Activated CD4-positive, alpha-beta T cell treated with anti-CD3 and anti-CD28 coated beads, Interleukin-2, Interleukin-4, amounts not matched to agents 100 ng/mL and 50 ng/mL, durations not matched to agents 16 hours and 8 hours (primary cell): ENCODE measurements at regions not wholly inside any gene's neighbourhood (a gene's known extent, or its start where the extent isn't known, plus 50 kb on each side); places are given as distances from the start of the nearest gene placed in this dataset.
"Not testable (repeated sequence)": the region's sequence is repeated elsewhere in the genome, so short reads cannot be mapped to it uniquely, and the experiment has no call there.

Experiments
- DNase-seq: peaks from one replicate; pipeline ENCODE4 v3.0.0-alpha.2; 2020; ENCODE audit warnings: low spot score

GRCh38 chr13:18665124-18665523, 516.5 kb downstream of the TUBA3C start:
- DNase-seq: not testable (repeated sequence)

- not testable (repeated sequence) for DNase-seq
Observed at GRCh38 chr13:18663222-18663621, 518.4 kb downstream of the TUBA3C start.

- peak; percentile 12 for DNase-seq
Observed at GRCh38 chr13:18643644-18644172, 537.9 kb downstream of the TUBA3C start.

GRCh38 chr13:18628928-18629327, 552.7 kb downstream of the TUBA3C start:
- not testable (repeated sequence) for DNase-seq

GRCh38 chr13:18628428-18628827, 553.2 kb downstream of the TUBA3C start:
- DNase-seq: no peak

- DNase-seq: not testable (repeated sequence)
Observed at GRCh38 chr13:18624061-18624460, 557.6 kb downstream of the TUBA3C start.

GRCh38 chr13:18618442-18618841, 563.2 kb downstream of the TUBA3C start:
- DNase-seq: not testable (repeated sequence)

GRCh38 chr13:18610476-18610875, 571.1 kb downstream of the TUBA3C start:
- DNase-seq: not testable (repeated sequence)

- DNase-seq: not testable (repeated sequence)
Observed at GRCh38 chr13:18609371-18609770, 572.3 kb downstream of the TUBA3C start.

GRCh38 chr13:18608851-18609250, 572.8 kb downstream of the TUBA3C start:
- not testable (repeated sequence) for DNase-seq

- not testable (repeated sequence) for DNase-seq
Observed at GRCh38 chr13:18600366-18600765, 581.3 kb downstream of the TUBA3C start.

GRCh38 chr13:18599791-18600211, 581.8 kb downstream of the TUBA3C start:
- peak; percentile 0 for DNase-seq

GRCh38 chr13:18598543-18598942, 583.1 kb downstream of the TUBA3C start:
- not testable (repeated sequence) for DNase-seq

- not testable (repeated sequence) for DNase-seq
Observed at GRCh38 chr13:18597940-18598339, 583.7 kb downstream of the TUBA3C start.

GRCh38 chr13:18577103-18577502, 604.5 kb downstream of the TUBA3C start:
- DNase-seq: not testable (repeated sequence)

GRCh38 chr13:18567890-18568289, 613.7 kb downstream of the TUBA3C start:
- not testable (repeated sequence) for DNase-seq
